Activated naive CD8-positive, alpha-beta T cell treated with anti-CD3 and anti-CD28 coated beads for 36 hours (primary cell): ENCODE measurements at regions not wholly inside any gene's neighbourhood (a gene's known extent, or its start where the extent isn't known, plus 50 kb on each side); places are given as distances from the start of the nearest gene placed in this dataset.

Source experiments
- DNase-seq: peaks from one replicate; pipeline ENCODE4 v3.0.0; 2021
- H3K27ac Mint-ChIP-seq: one replicate; pipeline ENCODE4 v1.8.0; 2022; ENCODE audit warnings: mild to moderate bottlenecking, moderate library complexity, mixed read lengths
- H3K27me3 Mint-ChIP-seq: one replicate; pipeline ENCODE4 v1.8.0; 2022; ENCODE audit warnings: mild to moderate bottlenecking, mixed read lengths
- H3K36me3 Mint-ChIP-seq: one replicate; pipeline ENCODE4 v1.8.0; 2021; ENCODE audit warnings: mild to moderate bottlenecking, mixed read lengths
- H3K4me1 Mint-ChIP-seq: one replicate; pipeline ENCODE4 v1.8.0; 2021; ENCODE audit warnings: mixed read lengths
- H3K4me3 Mint-ChIP-seq: one replicate; pipeline ENCODE4 v1.8.0; 2022; ENCODE audit warnings: mild to moderate bottlenecking, moderate library complexity, mixed read lengths
- H3K9me3 Mint-ChIP-seq: one replicate; pipeline ENCODE4 v1.8.0; 2022; ENCODE audit warnings: mixed read lengths

DNA sequence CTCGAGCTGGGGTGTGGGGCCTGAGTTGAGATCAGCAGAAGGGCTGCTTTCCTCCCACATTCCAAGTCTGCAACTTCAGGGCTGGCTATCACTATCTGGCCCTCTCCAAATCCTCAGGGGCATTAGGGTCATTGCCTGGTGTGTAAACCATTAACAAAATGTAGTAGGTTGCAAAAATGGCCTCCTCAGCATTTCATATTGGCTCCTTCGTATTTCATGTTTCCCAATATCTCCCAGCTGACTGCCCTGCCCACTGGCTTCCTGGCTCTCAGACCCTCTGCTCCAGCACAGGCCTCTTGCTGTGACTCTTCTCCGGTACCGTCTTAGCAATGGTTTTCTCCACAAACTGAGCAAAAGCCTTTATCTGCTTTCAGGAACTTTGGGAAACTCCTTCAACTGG is 113.8 kb downstream of the GADD45G start:
- Mint-ChIP-seq H3K36me3 (peaks cover 3% of the 10 kb centered on the region), H3K4me1 (peaks cover 20% of the 10 kb centered on the region), H3K27me3 (no peaks in the 10 kb centered on the region), H3K4me3 (no peak overlapping the region), H3K27ac (no peak overlapping the region), H3K9me3 (peaks cover 1% of the 10 kb centered on the region)
- DNase-seq, result no peak

- Mint-ChIP-seq H3K27me3 (no peaks in the 10 kb centered on the region), H3K4me1 (peaks cover 20% of the 10 kb centered on the region), H3K27ac (no peak overlapping the region), H3K36me3 (peaks cover 3% of the 10 kb centered on the region), H3K4me3 (no peak overlapping the region), H3K9me3 (peaks cover 1% of the 10 kb centered on the region)
- no peak for DNase-seq
These were observed 114.4 kb downstream of the GADD45G start for GRCh38 chr9:89719202-89719601.

DNA sequence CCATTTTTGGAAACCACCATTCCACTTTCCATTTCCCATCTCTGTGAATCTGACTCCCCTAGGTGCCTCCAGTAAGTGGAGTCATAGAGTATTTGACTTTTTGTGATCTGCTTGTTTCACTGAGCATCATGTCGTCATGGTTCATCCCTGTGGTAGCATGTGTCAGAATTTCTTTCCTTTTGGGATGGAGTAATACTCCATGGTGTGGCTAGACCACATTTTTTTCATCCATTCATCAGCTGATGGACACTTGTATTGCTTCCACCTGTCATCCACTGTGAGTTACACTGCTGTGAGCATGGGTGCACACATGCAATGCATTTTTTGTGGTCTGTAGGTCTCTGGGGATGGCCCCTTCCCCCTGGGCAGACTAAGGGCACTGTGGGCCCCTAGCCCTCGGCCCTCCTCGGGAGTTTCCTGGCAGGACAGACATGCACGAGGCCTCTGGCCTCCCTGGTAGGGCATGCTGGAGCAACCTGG is 115.9 kb downstream of the GADD45G start:
- H3K4me3 Mint-ChIP-seq, result no peak overlapping the region
- no peak for DNase-seq
- H3K9me3 Mint-ChIP-seq, result peaks cover 1% of the 10 kb centered on the region
- H3K36me3 Mint-ChIP-seq, result peaks cover 5% of the 10 kb centered on the region
- no peaks in the 10 kb centered on the region for H3K27me3 Mint-ChIP-seq
- H3K27ac Mint-ChIP-seq, result no peak overlapping the region
- H3K4me1 Mint-ChIP-seq, result peaks cover 8% of the 10 kb centered on the region

DNA sequence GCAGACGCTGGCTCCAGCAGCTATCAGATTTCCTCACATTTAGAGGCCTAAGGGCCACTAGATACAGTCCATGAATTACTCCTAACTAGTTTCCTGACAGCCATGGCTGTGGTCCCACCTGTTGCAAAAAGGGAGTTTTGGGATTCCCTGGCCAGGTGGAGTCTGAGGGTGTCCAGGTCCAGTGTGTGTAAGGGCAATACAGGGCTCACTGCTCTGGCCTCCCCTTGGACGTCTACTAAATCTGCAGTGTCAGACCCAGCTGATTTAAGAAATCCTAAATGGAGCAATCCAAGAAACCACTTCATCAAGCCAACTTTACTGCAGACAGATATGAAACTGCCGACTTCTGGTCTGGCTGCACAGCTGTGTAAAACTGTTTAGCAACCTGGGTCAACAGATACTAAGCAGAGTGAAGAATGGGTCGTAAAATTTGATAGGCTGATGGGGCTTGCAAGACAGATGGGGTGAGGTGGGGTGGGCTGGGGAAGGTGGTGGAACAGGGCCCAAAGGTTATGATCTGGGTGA is 116.4 kb downstream of the GADD45G start:
- Mint-ChIP-seq H3K4me3 (no peak overlapping the region), H3K36me3 (peaks cover 5% of the 10 kb centered on the region), H3K4me1 (peaks cover 5% of the 10 kb centered on the region), H3K9me3 (peaks cover 1% of the 10 kb centered on the region), H3K27ac (no peak overlapping the region), H3K27me3 (no peaks in the 10 kb centered on the region)
- DNase-seq, result no peak

DNA sequence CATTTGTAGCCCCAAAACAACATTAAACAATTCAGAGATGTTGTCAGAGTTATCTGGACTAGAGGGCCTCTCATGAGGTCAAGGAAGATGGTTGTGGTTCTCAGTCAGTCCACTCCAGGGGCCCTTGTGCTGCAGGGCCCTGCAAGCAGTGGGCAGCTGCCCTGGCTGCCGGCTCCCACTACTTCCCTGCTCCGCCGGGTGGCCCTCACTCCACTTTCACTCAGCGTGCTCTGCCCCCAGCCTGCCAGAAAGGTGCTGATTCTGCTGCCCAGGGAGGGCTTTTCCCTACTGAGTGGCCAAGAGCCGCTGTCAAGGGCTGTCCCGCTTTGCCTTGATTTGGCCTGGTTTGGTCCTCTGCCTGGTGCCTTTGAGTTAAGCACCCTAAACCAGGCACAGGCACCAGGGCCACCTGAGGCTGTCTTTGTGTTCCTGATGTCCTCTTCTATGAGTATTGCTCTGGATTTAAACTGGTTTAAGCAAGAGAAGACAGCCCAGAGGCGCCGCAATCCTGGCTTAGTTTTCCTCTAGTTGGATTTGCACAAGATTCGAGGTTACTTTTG is 117.2 kb downstream of the GADD45G start:
- no peak for DNase-seq
- Mint-ChIP-seq H3K36me3 (peaks cover 3% of the 10 kb centered on the region), H3K4me1 (peaks cover 2% of the 10 kb centered on the region), H3K9me3 (peaks cover 4% of the 10 kb centered on the region), H3K27me3 (no peaks in the 10 kb centered on the region), H3K4me3 (no peak overlapping the region), H3K27ac (no peak overlapping the region)

DNA sequence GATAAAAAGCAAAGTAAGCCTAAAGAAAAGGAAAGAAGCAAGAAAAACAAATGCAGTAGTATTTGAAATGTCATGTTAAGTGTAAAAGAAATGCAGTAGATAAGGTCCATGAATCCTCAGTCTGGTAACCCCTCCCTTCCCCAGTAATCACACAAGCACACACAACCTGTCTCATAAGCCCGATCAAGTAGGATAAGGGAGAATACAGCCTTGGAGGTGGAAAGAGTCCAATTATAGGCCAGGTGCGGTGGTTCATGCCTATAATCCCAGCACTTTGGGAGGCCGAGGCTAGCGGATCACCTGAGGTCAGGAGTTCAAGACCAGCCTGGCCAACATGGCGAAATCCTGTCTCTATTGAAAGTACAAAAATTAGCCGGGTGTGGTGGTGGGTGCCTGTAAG is 117.9 kb downstream of the GADD45G start:
- Mint-ChIP-seq H3K4me3 (no peak overlapping the region), H3K27me3 (no peaks in the 10 kb centered on the region), H3K9me3 (peaks cover 4% of the 10 kb centered on the region), H3K36me3 (peaks cover 3% of the 10 kb centered on the region), H3K4me1 (peaks cover 2% of the 10 kb centered on the region), H3K27ac (no peak overlapping the region)
- DNase-seq, result no peak

- Mint-ChIP-seq H3K4me3 (no peak overlapping the region), H3K9me3 (peaks cover 4% of the 10 kb centered on the region), H3K27ac (no peak overlapping the region), H3K4me1 (peaks cover 2% of the 10 kb centered on the region), H3K27me3 (no peaks in the 10 kb centered on the region), H3K36me3 (peaks cover 3% of the 10 kb centered on the region)
- DNase-seq, result no peak
These were observed 118.8 kb downstream of the GADD45G start for GRCh38 chr9:89723469-89724100.

DNA sequence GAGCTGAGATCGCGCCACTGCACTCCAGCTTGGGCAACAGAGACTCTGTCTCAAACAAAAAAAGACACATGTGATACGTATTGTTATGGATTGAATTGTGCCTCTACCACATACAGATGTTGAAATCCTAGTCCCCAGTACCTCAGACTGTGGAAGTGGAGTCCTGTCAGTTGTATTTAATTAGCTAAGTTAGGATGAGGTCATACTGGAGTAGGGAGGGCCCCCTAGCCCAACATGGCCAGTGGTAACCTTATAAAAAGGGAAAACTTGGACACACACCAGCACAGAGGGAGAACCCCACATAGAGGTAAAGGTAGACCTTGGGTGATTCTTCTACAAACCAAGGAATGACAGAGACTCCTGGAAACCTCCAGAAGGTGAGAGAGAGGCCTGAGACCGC is 119.8 kb downstream of the GADD45G start:
- H3K9me3 Mint-ChIP-seq, result peaks cover 4% of the 10 kb centered on the region
- DNase-seq, result no peak
- H3K4me3 Mint-ChIP-seq, result no peak overlapping the region
- peaks cover 2% of the 10 kb centered on the region for H3K4me1 Mint-ChIP-seq
- H3K27ac Mint-ChIP-seq, result no peak overlapping the region
- H3K27me3 Mint-ChIP-seq, result no peaks in the 10 kb centered on the region
- peaks cover 3% of the 10 kb centered on the region for H3K36me3 Mint-ChIP-seq

DNA sequence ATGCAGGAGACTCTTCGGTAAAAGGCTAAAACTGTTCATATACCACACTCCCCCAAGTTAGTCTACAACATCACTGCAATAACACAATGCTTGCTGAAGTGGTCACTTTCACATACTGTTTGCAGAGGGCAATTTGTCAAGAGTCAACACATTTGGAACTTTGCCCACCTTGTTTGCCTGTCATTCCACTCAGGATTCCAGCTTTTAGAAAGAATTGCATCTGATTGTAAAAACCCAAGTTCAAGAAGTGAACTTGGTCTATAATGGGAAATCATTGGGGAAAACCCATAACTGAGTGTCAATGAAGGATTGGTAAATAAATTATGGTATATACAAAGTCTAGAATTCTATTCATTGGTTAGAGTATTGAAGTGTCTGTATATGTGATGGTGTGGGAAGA is 120.5 kb downstream of the GADD45G start:
- H3K36me3 Mint-ChIP-seq, result peaks cover 3% of the 10 kb centered on the region
- no peaks in the 10 kb centered on the region for H3K27me3 Mint-ChIP-seq
- DNase-seq, result no peak
- peaks cover 4% of the 10 kb centered on the region for H3K9me3 Mint-ChIP-seq
- H3K27ac Mint-ChIP-seq, result no peak overlapping the region
- H3K4me3 Mint-ChIP-seq, result no peak overlapping the region
- H3K4me1 Mint-ChIP-seq, result peaks cover 2% of the 10 kb centered on the region

- peaks cover 3% of the 10 kb centered on the region for H3K36me3 Mint-ChIP-seq
- H3K27me3 Mint-ChIP-seq, result no peaks in the 10 kb centered on the region
- H3K27ac Mint-ChIP-seq, result no peak overlapping the region
- H3K4me1 Mint-ChIP-seq, result no peaks in the 10 kb centered on the region
- no peak for DNase-seq
- no peak overlapping the region for H3K4me3 Mint-ChIP-seq
- peaks cover 4% of the 10 kb centered on the region for H3K9me3 Mint-ChIP-seq
These were observed 125.2 kb downstream of the GADD45G start for GRCh38 chr9:89729954-89730530.

DNA sequence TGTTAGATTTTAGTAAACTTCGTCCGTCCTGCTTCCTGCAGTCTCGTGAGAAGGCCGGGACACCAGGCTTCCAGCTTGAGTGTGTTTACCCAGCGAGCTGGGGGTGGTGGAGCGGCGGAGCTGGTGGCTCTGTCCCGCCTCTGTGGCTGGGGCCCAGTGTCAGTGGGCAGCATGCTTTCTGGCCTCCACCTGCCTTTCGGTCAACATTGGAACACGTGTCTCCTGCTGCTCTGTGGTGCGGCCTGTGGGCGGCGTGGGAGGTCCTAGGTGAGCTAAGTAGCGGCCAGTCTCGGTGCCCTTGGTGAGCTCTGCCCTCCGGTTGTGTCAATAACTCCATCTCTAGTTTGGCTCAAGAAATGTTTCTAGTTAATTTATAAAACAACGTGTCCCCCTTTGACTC is 125.9 kb downstream of the GADD45G start:
- no peak overlapping the region for H3K27ac Mint-ChIP-seq
- H3K9me3 Mint-ChIP-seq, result peaks cover 2% of the 10 kb centered on the region
- no peak overlapping the region for H3K4me3 Mint-ChIP-seq
- no peaks in the 10 kb centered on the region for H3K36me3 Mint-ChIP-seq
- H3K4me1 Mint-ChIP-seq, result no peaks in the 10 kb centered on the region
- no peaks in the 10 kb centered on the region for H3K27me3 Mint-ChIP-seq
- no peak for DNase-seq

DNA sequence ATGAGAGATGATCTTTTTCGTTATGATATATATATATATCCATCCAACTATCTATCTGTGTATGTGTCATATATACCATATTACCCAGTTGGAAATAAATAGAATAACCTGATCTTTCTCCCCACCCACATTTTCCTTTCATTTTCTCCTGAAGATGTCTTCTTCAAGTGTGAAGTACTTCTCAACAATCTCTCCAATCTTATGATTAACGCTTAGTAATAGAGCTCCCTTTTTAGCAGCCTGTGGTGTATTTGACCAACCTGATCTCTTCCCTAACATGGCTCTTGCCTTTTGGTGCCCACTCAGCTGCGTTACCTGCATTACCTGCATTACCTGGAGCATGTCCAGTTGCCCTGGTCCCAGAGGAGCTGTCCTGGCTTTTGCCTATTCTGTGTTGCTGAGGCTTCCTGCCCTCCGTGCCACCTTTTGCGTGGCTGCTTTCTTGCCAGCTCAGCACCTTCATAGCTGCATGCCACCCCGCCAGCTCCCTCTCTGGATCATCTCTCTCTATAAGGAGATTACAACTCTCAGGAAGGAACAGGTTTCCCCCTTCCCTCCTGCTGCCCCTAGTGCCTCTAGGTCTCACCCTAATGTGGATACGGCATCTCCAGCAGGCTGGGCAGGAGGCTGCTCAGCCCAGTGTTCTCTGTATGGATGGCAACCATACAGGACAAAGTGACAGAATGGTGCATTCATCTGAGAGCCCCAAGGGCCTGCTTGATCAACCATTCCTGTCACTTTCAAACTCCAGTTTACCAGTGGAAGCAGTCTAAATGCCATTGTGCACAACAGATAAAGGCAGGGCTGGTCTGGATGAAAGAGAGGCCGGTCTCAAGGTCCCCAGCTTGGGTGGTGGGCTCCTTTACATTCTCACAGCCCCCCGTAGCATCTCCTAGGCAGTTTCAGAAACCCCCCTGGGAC is 126.7 kb downstream of the GADD45G start:
- H3K27me3 Mint-ChIP-seq, result no peaks in the 10 kb centered on the region
- no peaks in the 10 kb centered on the region for H3K4me1 Mint-ChIP-seq
- H3K4me3 Mint-ChIP-seq, result no peak overlapping the region
- no peak overlapping the region for H3K27ac Mint-ChIP-seq
- DNase-seq, result no peak
- H3K36me3 Mint-ChIP-seq, result no peaks in the 10 kb centered on the region
- peaks cover 1% of the 10 kb centered on the region for H3K9me3 Mint-ChIP-seq

- Mint-ChIP-seq H3K27ac (no peak overlapping the region), H3K27me3 (no peaks in the 10 kb centered on the region), H3K36me3 (no peaks in the 10 kb centered on the region), H3K4me3 (no peak overlapping the region), H3K9me3 (no peaks in the 10 kb centered on the region), H3K4me1 (no peaks in the 10 kb centered on the region)
- DNase-seq, result no peak
These were observed 127.6 kb downstream of the GADD45G start for GRCh38 chr9:89732295-89732938.

DNA sequence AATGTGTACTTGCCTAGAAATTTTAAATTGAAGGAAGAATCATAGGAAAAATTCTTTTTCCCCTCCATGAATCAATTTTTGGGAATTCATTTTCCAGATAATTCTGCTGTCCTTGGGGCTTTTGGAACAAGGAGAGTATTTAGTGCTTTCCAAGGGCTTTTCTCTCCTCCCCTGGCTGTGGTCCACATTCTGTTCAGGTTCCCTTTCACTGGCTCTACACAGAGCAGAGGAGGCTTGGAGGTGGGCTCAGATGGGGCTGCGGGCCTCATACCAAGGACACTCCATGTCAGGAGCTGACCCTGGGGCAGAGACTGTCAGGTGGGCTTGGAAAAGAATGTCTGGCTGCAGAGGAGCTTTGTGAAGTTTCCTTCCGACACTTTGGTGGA is 128.1 kb downstream of the GADD45G start:
- Mint-ChIP-seq H3K4me1 (no peaks in the 10 kb centered on the region), H3K27ac (no peak overlapping the region), H3K36me3 (no peaks in the 10 kb centered on the region), H3K27me3 (no peaks in the 10 kb centered on the region), H3K4me3 (no peak overlapping the region), H3K9me3 (no peaks in the 10 kb centered on the region)
- no peak for DNase-seq
